ENCODE measurements at regions not wholly inside any gene's neighbourhood (a gene's known extent, or its start where the extent isn't known, plus 50 kb on each side); places are given as distances from the start of the nearest gene placed in this dataset.

DNA sequence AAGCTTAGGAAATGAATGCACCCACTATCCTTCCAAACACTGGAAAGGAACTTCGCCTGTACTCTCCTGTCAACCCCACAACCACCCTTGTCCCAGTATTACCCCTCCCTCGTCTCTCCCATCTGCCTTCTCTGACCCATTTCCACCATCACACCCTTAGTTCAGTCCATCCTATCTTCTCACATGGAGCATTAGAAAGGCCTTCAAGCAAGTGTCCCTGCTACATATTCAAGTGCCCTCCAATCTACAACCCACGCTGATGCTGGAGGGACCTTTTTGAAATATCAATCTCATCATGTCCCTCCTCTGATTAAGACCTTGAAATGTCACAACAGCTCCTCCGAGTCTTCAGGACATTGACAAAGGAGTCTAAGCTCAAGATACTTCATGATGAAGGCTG is 133.8 kb upstream of the CCL2 start:
- TF ChIP-seq EP300 (IDR thresholded peaks at IDR 0.05; ENCODE audit: low read depth), result no peak
- TF ChIP-seq POLR2A (IDR thresholded peaks at IDR 0.05), result no peak
- TF ChIP-seq, protein P1, sequence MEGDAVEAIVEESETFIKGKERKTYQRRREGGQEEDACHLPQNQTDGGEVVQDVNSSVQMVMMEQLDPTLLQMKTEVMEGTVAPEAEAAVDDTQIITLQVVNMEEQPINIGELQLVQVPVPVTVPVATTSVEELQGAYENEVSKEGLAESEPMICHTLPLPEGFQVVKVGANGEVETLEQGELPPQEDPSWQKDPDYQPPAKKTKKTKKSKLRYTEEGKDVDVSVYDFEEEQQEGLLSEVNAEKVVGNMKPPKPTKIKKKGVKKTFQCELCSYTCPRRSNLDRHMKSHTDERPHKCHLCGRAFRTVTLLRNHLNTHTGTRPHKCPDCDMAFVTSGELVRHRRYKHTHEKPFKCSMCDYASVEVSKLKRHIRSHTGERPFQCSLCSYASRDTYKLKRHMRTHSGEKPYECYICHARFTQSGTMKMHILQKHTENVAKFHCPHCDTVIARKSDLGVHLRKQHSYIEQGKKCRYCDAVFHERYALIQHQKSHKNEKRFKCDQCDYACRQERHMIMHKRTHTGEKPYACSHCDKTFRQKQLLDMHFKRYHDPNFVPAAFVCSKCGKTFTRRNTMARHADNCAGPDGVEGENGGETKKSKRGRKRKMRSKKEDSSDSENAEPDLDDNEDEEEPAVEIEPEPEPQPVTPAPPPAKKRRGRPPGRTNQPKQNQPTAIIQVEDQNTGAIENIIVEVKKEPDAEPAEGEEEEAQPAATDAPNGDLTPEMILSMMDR (IDR thresholded peaks at IDR 0.05), result no peak
- no peak for TF ChIP-seq POLR2AphosphoS5 (IDR thresholded peaks at IDR 0.05)

Data from transverse colon (tissue), 4 donors.